H1 (cell line): ENCODE measurements at regions not wholly inside any gene's neighbourhood (a gene's known extent, or its start where the extent isn't known, plus 50 kb on each side); places are given as distances from the start of the nearest gene placed in this dataset.

ENCODE experiments used
- CTCF ChIA-PET: fragments of 300-600 bp; sonication (Branson Sonifier 250); formaldehyde crosslinking; loops from one replicate; lab custom pipeline; 2021; ENCODE audit not compliant: partially characterized antibody; lab: Charles Lee
- POLR2A ChIA-PET: fragments of 300-600 bp; sonication (Branson Sonifier 250); formaldehyde crosslinking; loops from one replicate; lab custom pipeline; 2021; ENCODE audit warnings: inconsistent platforms; ENCODE audit not compliant: partially characterized antibody; lab: Charles Lee
- DNase-seq, 2 experiments: peaks; one replicate each; pipeline versions ENCODE4 v3.0.0 to v3.0.0-alpha.2; 2010 to 2022; ENCODE audit warnings: low spot score in 2 of 2, low read depth in 1 of 2, mixed read lengths in 1 of 2
- FAIRE-seq: peaks from 2 replicates; lab custom pipeline; 2011; peaks lifted over from hg19 to GRCh38; lab: Jason Lieb, UNC
- H2AFZ ChIP-seq: 2 replicates; pipeline ENCODE4 v1.8.1; 2012; ENCODE audit warnings: low read length, inconsistent platforms
- H2AK5ac ChIP-seq: 2 replicates; pipeline ENCODE4 v1.6.1; 2013; ENCODE audit warnings: low read depth, low read length
- H2BK120ac ChIP-seq: replicated peaks from 2 replicates; pipeline ENCODE3; 2013; ENCODE audit warnings: low read depth, low read length, inconsistent platforms
- H2BK12ac ChIP-seq: 2 replicates; pipeline ENCODE4 v1.6.1; 2013; ENCODE audit warnings: low read depth, low read length
- H2BK15ac ChIP-seq: 2 replicates; pipeline ENCODE4 v1.6.1; 2013; ENCODE audit warnings: low read length
- H2BK20ac ChIP-seq: 2 replicates; pipeline ENCODE4 v1.6.1; 2013; ENCODE audit warnings: low read length
- H2BK5ac ChIP-seq: 2 replicates; pipeline ENCODE4 v1.6.1; 2013; ENCODE audit warnings: low read depth, low read length
- H3K14ac ChIP-seq: 2 replicates; pipeline ENCODE4 v1.6.1; 2013; ENCODE audit warnings: inconsistent platforms; ENCODE audit not compliant: insufficient read length
- H3K18ac ChIP-seq: 2 replicates; pipeline ENCODE4 v1.6.1; 2013; ENCODE audit warnings: low read length; ENCODE audit errors: extremely low read depth
- H3K23ac ChIP-seq: 2 replicates; pipeline ENCODE4 v1.6.1; 2013; ENCODE audit warnings: inconsistent platforms; ENCODE audit not compliant: insufficient read length
- H3K23me2 ChIP-seq: 2 replicates; pipeline ENCODE4 v1.6.1; 2013; ENCODE audit warnings: low read depth, low read length
- H3K27ac ChIP-seq: 2 replicates; pipeline ENCODE4 v1.6.1; 2011; ENCODE audit warnings: low read depth, low read length, inconsistent platforms
- H3K27me3 ChIP-seq, 4 experiments: replicated peaks in 1 of 4; 1 replicate in 1 of 4; 2 replicates in 3 of 4; pipeline versions ENCODE4 v1.6.1 to v1.8.1; 2011 to 2013; ENCODE audit warnings: low read length in 3 of 4, mild to moderate bottlenecking in 3 of 4, inconsistent platforms in 2 of 4, mixed read lengths in 2 of 4, moderate library complexity in 1 of 4; ENCODE audit not compliant: control insufficient read depth in 3 of 4, insufficient read depth in 3 of 4; ENCODE audit errors: extremely low read depth in 1 of 4
- H3K36me3 ChIP-seq, 4 experiments: 2 replicates each; pipeline versions ENCODE4 v1.6.1 to v1.8.1; 2011 to 2013; ENCODE audit warnings: mild to moderate bottlenecking in 4 of 4, low read length in 3 of 4, moderate library complexity in 2 of 4, control low read depth in 1 of 4, inconsistent platforms in 1 of 4; ENCODE audit not compliant: insufficient read depth in 4 of 4, control insufficient read depth in 2 of 4
- H3K4ac ChIP-seq: replicated peaks from 2 replicates; pipeline ENCODE3; 2013; ENCODE audit warnings: low read length, low read depth, mixed read lengths, inconsistent platforms; ENCODE audit not compliant: insufficient read length
- H3K4me1 ChIP-seq, 4 experiments: replicated peaks in 1 of 4; 1 replicate in 1 of 4; 2 replicates in 3 of 4; pipeline versions ENCODE4 v1.6.1 to v1.8.1; 2011 to 2013; ENCODE audit warnings: low read length in 3 of 4, inconsistent platforms in 2 of 4, mixed read lengths in 1 of 4; ENCODE audit not compliant: insufficient read depth in 4 of 4, control insufficient read depth in 3 of 4
- H3K4me2 ChIP-seq, 2 experiments: 2 replicates each; pipeline versions ENCODE4 v1.6.1 to v1.8.1; 2011 to 2013; ENCODE audit warnings: low read depth in 2 of 2, low read length in 2 of 2, control low read depth in 1 of 2, inconsistent platforms in 1 of 2, mild to moderate bottlenecking in 1 of 2; ENCODE audit not compliant: insufficient read depth in 1 of 2
- H3K4me3 ChIP-seq, 4 experiments: fragments of 200-600, 300-600 bp in 1 of 4; sonication (generic), shearing (Covaris generic), sonication (Bioruptor Twin) in 1 of 4; 2 replicates each; pipeline versions ENCODE4 v1.5.1 to v1.8.1; 2011 to 2016; ENCODE audit warnings: low read length in 4 of 4, low read depth in 3 of 4, control low read depth in 2 of 4, inconsistent platforms in 2 of 4, mild to moderate bottlenecking in 2 of 4, mixed read lengths in 1 of 4, moderate library complexity in 1 of 4; ENCODE audit not compliant: insufficient read depth in 2 of 4; ENCODE audit errors: extremely low read depth in 1 of 4
- H3K56ac ChIP-seq: replicated peaks from 2 replicates; pipeline ENCODE3; 2013; ENCODE audit warnings: low read depth, mild to moderate bottlenecking, mixed read lengths, low read length, inconsistent platforms; ENCODE audit not compliant: insufficient read length
- H3K79me1 ChIP-seq: 2 replicates; pipeline ENCODE4 v1.6.1; 2013; ENCODE audit warnings: low read depth, low read length, control low read depth
- H3K79me2 ChIP-seq, 2 experiments: 2 replicates each; pipeline versions ENCODE4 v1.6.1 to v1.8.1; 2012 to 2013; ENCODE audit warnings: low read length in 2 of 2, mild to moderate bottlenecking in 2 of 2, inconsistent platforms in 1 of 2; ENCODE audit not compliant: insufficient read depth in 2 of 2, control insufficient read depth in 1 of 2
- H3K9ac ChIP-seq, 4 experiments: replicated peaks in 1 of 4; 1 replicate in 1 of 4; 2 replicates in 3 of 4; pipeline versions ENCODE4 v1.6.1 to v1.8.1; 2011 to 2013; ENCODE audit warnings: low read depth in 3 of 4, low read length in 3 of 4, control low read depth in 2 of 4, mild to moderate bottlenecking in 2 of 4, moderate library complexity in 2 of 4, inconsistent platforms in 1 of 4; ENCODE audit errors: extremely low read depth in 1 of 4
- H3K9me3 ChIP-seq, 2 experiments: 2 replicates each; pipeline versions ENCODE4 v1.6.1 to v1.8.1; 2012 to 2013; ENCODE audit warnings: mild to moderate bottlenecking in 2 of 2, moderate library complexity in 2 of 2, control low read depth in 1 of 2, inconsistent platforms in 1 of 2, low read depth in 1 of 2, low read length in 1 of 2, mixed read lengths in 1 of 2; ENCODE audit not compliant: insufficient read depth in 2 of 2
- H4K20me1 ChIP-seq, 2 experiments: replicated peaks in 1 of 2; 2 replicates each; pipeline versions ENCODE3 to v1.8.1; 2011 to 2013; ENCODE audit warnings: inconsistent platforms in 2 of 2, low read length in 2 of 2, mild to moderate bottlenecking in 1 of 2; ENCODE audit not compliant: insufficient read depth in 2 of 2, control insufficient read depth in 1 of 2
- H4K5ac ChIP-seq: 2 replicates; pipeline ENCODE4 v1.6.1; 2013; ENCODE audit warnings: low read length, low read depth, mixed read lengths, inconsistent platforms; ENCODE audit not compliant: insufficient read length
- H4K8ac ChIP-seq: 2 replicates; pipeline ENCODE4 v1.8.0; 2013; ENCODE audit warnings: mild to moderate bottlenecking, moderate library complexity, low read length, inconsistent platforms; ENCODE audit not compliant: insufficient read depth; ENCODE audit errors: extremely low read depth
- H4K91ac ChIP-seq: replicated peaks from 2 replicates; pipeline ENCODE3; 2013; ENCODE audit warnings: low read length, mixed read lengths, inconsistent platforms; ENCODE audit not compliant: insufficient read length
- ASH2L ChIP-seq: fragments of 200-600, 300-600 bp; sonication (generic); IDR thresholded peaks from one replicate; pipeline ENCODE4 v1.7.1; 2017; ENCODE audit warnings: low read length
- ATF2 ChIP-seq: IDR thresholded peaks from 2 replicates; pipeline ENCODE4 v1.6.1; 2012; ENCODE audit warnings: low read length, inconsistent platforms
- BACH1 ChIP-seq: IDR thresholded peaks from 2 replicates; pipeline ENCODE4 v1.6.1; 2012; ENCODE audit warnings: low read length, improper control_type of control experiment
- CTCF ChIP-seq, 3 experiments: IDR thresholded peaks; 1 replicate in 2 of 3; 2 replicates in 1 of 3; pipeline versions ENCODE4 v1.5.1 to v1.6.1; 2011; ENCODE audit warnings: low read length in 3 of 3, mild to moderate bottlenecking in 3 of 3, inconsistent platforms in 2 of 3, low read depth in 1 of 3, moderate library complexity in 1 of 3; ENCODE audit not compliant: insufficient read depth in 1 of 3; ENCODE audit errors: control extremely low read depth in 1 of 3
- KDM4A ChIP-seq: IDR thresholded peaks from one replicate; pipeline ENCODE4 v1.7.1; 2012; ENCODE audit warnings: low read depth, mild to moderate bottlenecking, moderate library complexity, low read length, inconsistent platforms; ENCODE audit not compliant: severe bottlenecking
- NRF1 ChIP-seq: IDR thresholded peaks from 2 replicates; pipeline ENCODE4 v1.6.1; 2011; ENCODE audit warnings: mild to moderate bottlenecking, low read depth, low read length, improper control_type of control experiment
- PHF8 ChIP-seq: fragments of 200-600 bp; sonication (generic); conservative IDR thresholded peaks from 2 replicates; pipeline ENCODE4 v1.7.1; 2012; ENCODE audit warnings: low read depth, mild to moderate bottlenecking, inconsistent platforms, low read length, moderate library complexity
- POLR2AphosphoS5 ChIP-seq: IDR thresholded peaks from 2 replicates; pipeline ENCODE4 v1.6.1; 2011; ENCODE audit warnings: low read depth, low read length
- SIRT6 ChIP-seq: IDR thresholded peaks from one replicate; pipeline ENCODE4 v1.7.1; 2012; ENCODE audit warnings: low read length, inconsistent platforms
- TCF12 ChIP-seq: IDR thresholded peaks from 2 replicates; pipeline ENCODE4 v1.6.1; 2011; ENCODE audit warnings: low read depth, mild to moderate bottlenecking, low read length
- ZNF274 ChIP-seq: IDR thresholded peaks from 2 replicates; pipeline ENCODE4 v1.7.0; 2012; ENCODE audit warnings: low read length, borderline replicate concordance; ENCODE audit errors: extremely low read depth
- WGBS, 2 experiments: shearing (Covaris generic) in 1 of 2; methylation state at CpG; one replicate each; pipeline versions ENCODE4 v1.1.6 to v1.1.7; 2013 to 2015; ENCODE audit warnings: low lambda C conversion rate in 2 of 2, mixed read lengths in 2 of 2, inconsistent platforms in 1 of 2, low coverage in 1 of 2, missing lambda C conversion rate in 1 of 2; ENCODE audit not compliant: insufficient replicate concordance in 2 of 2, insufficient coverage in 1 of 2, insufficient read length in 1 of 2; ENCODE audit errors: extremely low coverage in 1 of 2, missing lambda C conversion rate in 1 of 2; 5-methylcytosine and 5-hydroxymethylcytosine counted together

GRCh38 chr3:8154617-8155016, 347.0 kb upstream of the LMCD1 start:
- no peaks in the 10 kb centered on the region; the same call in 1 of the 2 replicates for H3K23me2 ChIP-seq
- no peak overlapping the region for H3K4ac ChIP-seq
- no peaks in the 10 kb centered on the region for H3K79me2 ChIP-seq
- no peak overlapping the region for H2BK120ac ChIP-seq
- no peak overlapping the region for H3K18ac ChIP-seq
- no peak overlapping the region for H2BK5ac ChIP-seq
- H2BK15ac ChIP-seq = no peak overlapping the region
- H3K9ac ChIP-seq = no peak overlapping the region
- no peak overlapping the region for H3K4me3 ChIP-seq
- no peaks in the 10 kb centered on the region for H3K27me3 ChIP-seq
- ChIA-PET POLR2A (no interaction called here), CTCF (interaction anchor here (1.4 to 1.7 kb wide), 2 partner anchors 11 to 85 kb away, joined by 3 to 4 read pairs; no protein-coding TSS in a partner anchor)
- no peak overlapping the region for H2AFZ ChIP-seq
- no peak overlapping the region for H3K4me2 ChIP-seq
- no peaks in the 10 kb centered on the region for H3K79me1 ChIP-seq
- no peaks in the 10 kb centered on the region for H3K4me1 ChIP-seq
- no peak overlapping the region for H4K5ac ChIP-seq
- H2AK5ac ChIP-seq = no peak overlapping the region
- H4K8ac ChIP-seq = no peak overlapping the region
- H3K14ac ChIP-seq = no peak overlapping the region
- H3K36me3 ChIP-seq = no peaks in the 10 kb centered on the region
- H2BK20ac ChIP-seq = no peak overlapping the region
- no peak overlapping the region for H3K27ac ChIP-seq
- no peak overlapping the region for H3K56ac ChIP-seq
- no peaks in the 10 kb centered on the region for H4K20me1 ChIP-seq
- no peak overlapping the region for H2BK12ac ChIP-seq
- WGBS, 2 experiments = 87% methylated on average over 3 of the region's 3 CpGs; no CpG with 5 or more reads in 1 of the 2 experiments
- H3K23ac ChIP-seq = no peak overlapping the region
- DNase-seq (no peak), FAIRE-seq (no peak)
- H4K91ac ChIP-seq = no peak overlapping the region
- no peaks in the 10 kb centered on the region for H3K9me3 ChIP-seq
- TF ChIP-seq NRF1 (no peak), KDM4A (no peak), PHF8 (no peak), CTCF (IDR thresholded peaks at IDR 0.05; ENCODE audit: control extremely low read depth in 1 of 3, insufficient read depth in 1 of 3, low read depth in 1 of 3, low read length in 3 of 3) (no peak), POLR2AphosphoS5 (no peak), ATF2 (no peak), TCF12 (no peak), ASH2L (no peak), BACH1 (no peak), SIRT6 (no peak), ZNF274 (no peak)
